ENCODE measurements at regions not wholly inside any gene's neighbourhood (a gene's known extent, or its start where the extent isn't known, plus 50 kb on each side); places are given as distances from the start of the nearest gene placed in this dataset.
"Not testable (repeated sequence)": the region's sequence is repeated elsewhere in the genome, so short reads cannot be mapped to it uniquely, and the experiment has no call there.

DNA sequence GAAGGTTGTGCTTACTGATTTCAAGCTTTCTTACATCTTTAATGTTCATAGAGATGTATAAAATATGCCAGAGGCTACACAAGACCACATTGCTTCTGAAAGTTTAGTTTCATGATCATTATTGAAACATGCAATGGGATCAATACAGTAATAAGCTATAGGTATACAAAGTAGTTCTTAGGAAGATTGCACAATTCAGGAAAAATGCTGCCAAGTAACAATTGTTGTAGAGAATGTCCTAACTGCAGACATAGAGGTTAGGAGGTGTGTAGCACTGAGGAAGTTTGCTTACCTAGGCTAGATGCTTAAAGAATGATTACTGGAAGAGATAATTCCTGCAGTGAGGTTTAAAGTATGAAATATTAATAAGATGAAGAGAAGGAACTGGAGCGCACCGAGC lies 259.5 kb upstream of the CYRIA start:
- H3K36me3 ChIP-seq (ENCODE audit: insufficient read depth, low read length) = no peaks in the 10 kb centered on the region
- Mint-ChIP-seq H3K27me3 (ENCODE audit: low read depth, unreplicated experiment) (no peaks in the 10 kb centered on the region), H3K36me3 (ENCODE audit: low read depth, unreplicated experiment) (no peaks in the 10 kb centered on the region), H3K27ac (ENCODE audit: unreplicated experiment) (no peak overlapping the region), H3K4me1 (ENCODE audit: low read depth, unreplicated experiment) (no peaks in the 10 kb centered on the region), H3K9me3 (ENCODE audit: unreplicated experiment) (peaks cover 2% of the 10 kb centered on the region), H3K4me3 (ENCODE audit: unreplicated experiment) (no peak overlapping the region)
- no peaks in the 10 kb centered on the region for H3K79me2 ChIP-seq (ENCODE audit: insufficient read depth, low read length)
- no peak for FAIRE-seq
- H3K4me3 ChIP-seq (ENCODE audit: insufficient read depth, low read depth, low read length) = no peak overlapping the region
- no peak overlapping the region for H3K4me2 ChIP-seq (ENCODE audit: low read length)
- no peak overlapping the region for H3K27ac ChIP-seq (ENCODE audit: low read depth, low read length)
- no peaks in the 10 kb centered on the region for H3K27me3 ChIP-seq (ENCODE audit: insufficient read depth, low read length)
- no peaks in the 10 kb centered on the region for H4K20me1 ChIP-seq (ENCODE audit: insufficient read depth, low read length)
- TF ChIP-seq, protein P1, sequence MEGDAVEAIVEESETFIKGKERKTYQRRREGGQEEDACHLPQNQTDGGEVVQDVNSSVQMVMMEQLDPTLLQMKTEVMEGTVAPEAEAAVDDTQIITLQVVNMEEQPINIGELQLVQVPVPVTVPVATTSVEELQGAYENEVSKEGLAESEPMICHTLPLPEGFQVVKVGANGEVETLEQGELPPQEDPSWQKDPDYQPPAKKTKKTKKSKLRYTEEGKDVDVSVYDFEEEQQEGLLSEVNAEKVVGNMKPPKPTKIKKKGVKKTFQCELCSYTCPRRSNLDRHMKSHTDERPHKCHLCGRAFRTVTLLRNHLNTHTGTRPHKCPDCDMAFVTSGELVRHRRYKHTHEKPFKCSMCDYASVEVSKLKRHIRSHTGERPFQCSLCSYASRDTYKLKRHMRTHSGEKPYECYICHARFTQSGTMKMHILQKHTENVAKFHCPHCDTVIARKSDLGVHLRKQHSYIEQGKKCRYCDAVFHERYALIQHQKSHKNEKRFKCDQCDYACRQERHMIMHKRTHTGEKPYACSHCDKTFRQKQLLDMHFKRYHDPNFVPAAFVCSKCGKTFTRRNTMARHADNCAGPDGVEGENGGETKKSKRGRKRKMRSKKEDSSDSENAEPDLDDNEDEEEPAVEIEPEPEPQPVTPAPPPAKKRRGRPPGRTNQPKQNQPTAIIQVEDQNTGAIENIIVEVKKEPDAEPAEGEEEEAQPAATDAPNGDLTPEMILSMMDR (IDR thresholded peaks at IDR 0.05; ENCODE audit: insufficient read depth, low read depth, low read length) = no peak
- no peak for TF ChIP-seq EZH2 (IDR thresholded peaks at IDR 0.05; ENCODE audit: insufficient read depth, low read length)
- H3K4me1 ChIP-seq (ENCODE audit: insufficient read depth, low read length) = no peaks in the 10 kb centered on the region
- no peak for DNase-seq (ENCODE audit: low read depth)
- H3K9ac ChIP-seq (ENCODE audit: low read length) = no peak overlapping the region
- H2AFZ ChIP-seq (ENCODE audit: low read depth, low read length) = no peak overlapping the region
- H3K9me3 ChIP-seq (ENCODE audit: insufficient read depth, low read depth, low read length) = peaks cover 4% of the 10 kb centered on the region

GRCh38 chr2:16915341-16915755 lies 249.7 kb upstream of the CYRIA start:
- H3K4me3 ChIP-seq (ENCODE audit: insufficient read depth, low read depth, low read length); H3K27me3 ChIP-seq (ENCODE audit: insufficient read depth, low read length); H3K27me3 Mint-ChIP-seq (ENCODE audit: low read depth, unreplicated experiment); DNase-seq (ENCODE audit: low read depth); H4K20me1 ChIP-seq (ENCODE audit: insufficient read depth, low read length); H3K4me3 Mint-ChIP-seq (ENCODE audit: unreplicated experiment); H3K36me3 Mint-ChIP-seq (ENCODE audit: low read depth, unreplicated experiment); H3K4me2 ChIP-seq (ENCODE audit: low read length); H3K4me1 ChIP-seq (ENCODE audit: insufficient read depth, low read length); H2AFZ ChIP-seq (ENCODE audit: low read depth, low read length); H3K9me3 Mint-ChIP-seq (ENCODE audit: unreplicated experiment); FAIRE-seq; H3K27ac ChIP-seq (ENCODE audit: low read depth, low read length); H3K36me3 ChIP-seq (ENCODE audit: insufficient read depth, low read length); H3K79me2 ChIP-seq (ENCODE audit: insufficient read depth, low read length); H3K9ac ChIP-seq (ENCODE audit: low read length); H3K9me3 ChIP-seq (ENCODE audit: insufficient read depth, low read depth, low read length): not testable (repeated sequence)
- Mint-ChIP-seq H3K4me1 (ENCODE audit: low read depth, unreplicated experiment) (peaks cover 20% of the 10 kb centered on the region), H3K27ac (ENCODE audit: unreplicated experiment) (peak overlapping the region; percentile 59)

- no peaks in the 10 kb centered on the region for H3K27me3 ChIP-seq (ENCODE audit: insufficient read depth, low read length)
- Mint-ChIP-seq H3K4me3 (ENCODE audit: unreplicated experiment) (no peak overlapping the region), H3K36me3 (ENCODE audit: low read depth, unreplicated experiment) (no peaks in the 10 kb centered on the region), H3K27me3 (ENCODE audit: low read depth, unreplicated experiment) (peaks cover 1% of the 10 kb centered on the region), H3K27ac (ENCODE audit: unreplicated experiment) (no peak overlapping the region), H3K4me1 (ENCODE audit: low read depth, unreplicated experiment) (peaks cover 23% of the 10 kb centered on the region), H3K9me3 (ENCODE audit: unreplicated experiment) (peaks cover 2% of the 10 kb centered on the region)
- TF ChIP-seq, protein P1 (IDR thresholded peaks at IDR 0.05; ENCODE audit: insufficient read depth, low read depth, low read length) = no peak
- TF ChIP-seq EZH2 (IDR thresholded peaks at IDR 0.05; ENCODE audit: insufficient read depth, low read length) = no peak
- no peak overlapping the region for H3K4me3 ChIP-seq (ENCODE audit: insufficient read depth, low read depth, low read length)
- no peak for DNase-seq (ENCODE audit: low read depth)
- no peaks in the 10 kb centered on the region for H4K20me1 ChIP-seq (ENCODE audit: insufficient read depth, low read length)
- H3K9me3 ChIP-seq (ENCODE audit: insufficient read depth, low read depth, low read length) = no peaks in the 10 kb centered on the region
- H3K79me2 ChIP-seq (ENCODE audit: insufficient read depth, low read length) = no peaks in the 10 kb centered on the region
- no peak overlapping the region for H2AFZ ChIP-seq (ENCODE audit: low read depth, low read length)
- no peak overlapping the region for H3K27ac ChIP-seq (ENCODE audit: low read depth, low read length)
- no peaks in the 10 kb centered on the region for H3K4me1 ChIP-seq (ENCODE audit: insufficient read depth, low read length)
- no peaks in the 10 kb centered on the region for H3K36me3 ChIP-seq (ENCODE audit: insufficient read depth, low read length)
- FAIRE-seq = no peak
- H3K4me2 ChIP-seq (ENCODE audit: low read length) = no peak overlapping the region
- no peak overlapping the region for H3K9ac ChIP-seq (ENCODE audit: low read length)
Measured at GRCh38 chr2:16911746-16912145, 246.1 kb upstream of the CYRIA start.
